ENCODE measurements at regions not wholly inside any gene's neighbourhood (a gene's known extent, or its start where the extent isn't known, plus 50 kb on each side); places are given as distances from the start of the nearest gene placed in this dataset.
"Not testable (repeated sequence)": the region's sequence is repeated elsewhere in the genome, so short reads cannot be mapped to it uniquely, and the experiment has no call there.

DNA sequence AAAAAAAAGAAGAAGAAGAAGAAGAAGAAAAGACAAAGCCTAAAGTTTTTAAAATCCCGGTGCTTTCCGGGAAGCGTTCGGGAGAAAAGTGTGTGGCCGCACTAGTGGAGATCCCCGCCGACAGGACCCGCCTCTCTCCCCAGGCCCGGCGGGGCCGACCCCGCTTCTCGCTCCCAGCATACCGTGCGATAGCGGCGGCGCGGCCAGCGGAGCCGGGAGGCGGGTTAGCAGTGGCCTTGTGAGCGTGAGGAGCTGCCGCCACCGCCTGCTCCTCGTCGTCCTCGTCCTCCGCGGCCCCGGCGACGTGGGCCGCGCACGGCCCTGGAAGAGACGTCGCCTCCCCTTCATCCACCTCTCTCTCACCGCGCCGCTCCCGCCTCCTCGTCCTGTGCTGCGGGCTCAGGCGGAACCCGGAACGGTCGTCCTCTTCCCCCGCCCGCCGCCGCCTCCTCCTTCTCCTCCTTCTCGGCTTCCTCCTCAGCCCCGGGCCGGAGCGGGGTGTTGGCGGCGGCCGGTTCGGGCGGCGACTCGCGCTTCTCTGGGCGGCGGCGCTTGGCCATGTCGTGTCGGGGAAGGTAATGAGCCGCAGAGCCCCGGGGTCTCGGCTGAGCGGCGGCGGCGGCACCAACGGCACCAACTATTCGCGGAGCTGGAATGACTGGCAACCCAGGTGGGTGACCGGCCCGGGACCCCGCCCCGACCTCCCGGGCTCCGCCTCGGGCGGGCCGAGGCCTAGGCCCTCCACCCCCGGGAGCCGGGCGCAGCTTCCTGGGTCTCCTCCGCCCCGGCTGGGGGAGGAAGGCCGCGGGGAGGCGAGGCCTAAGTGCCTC, 62.6 kb upstream of the CDR2 start:
- peak; percentile 74 for DNase-seq (ENCODE audit: low spot score)

DNA sequence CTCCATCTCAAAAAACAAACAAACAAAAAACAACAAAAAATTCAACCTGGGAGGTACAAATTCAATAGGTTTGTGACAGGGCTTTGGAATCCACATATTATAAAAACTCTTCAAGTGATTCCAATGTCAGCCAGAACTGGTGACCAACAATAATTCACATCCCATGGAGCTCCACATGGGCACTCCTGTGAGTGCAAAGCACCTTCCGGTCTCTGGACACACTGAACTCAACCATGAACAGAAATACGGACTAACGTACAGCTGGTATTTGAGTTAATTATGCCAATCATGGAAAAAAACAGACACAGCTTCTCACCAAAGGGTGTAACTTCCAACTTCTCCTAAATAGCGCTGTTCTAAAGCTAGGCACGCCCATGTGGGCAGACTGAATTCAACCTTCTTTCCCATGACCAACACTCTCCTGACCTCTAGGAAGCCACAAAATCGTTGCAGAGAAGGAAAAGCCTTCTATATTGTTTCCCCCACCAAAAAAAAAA, 62.0 kb upstream of the CDR2 start:
- DNase-seq (ENCODE audit: low spot score) = not testable (repeated sequence)

DNA sequence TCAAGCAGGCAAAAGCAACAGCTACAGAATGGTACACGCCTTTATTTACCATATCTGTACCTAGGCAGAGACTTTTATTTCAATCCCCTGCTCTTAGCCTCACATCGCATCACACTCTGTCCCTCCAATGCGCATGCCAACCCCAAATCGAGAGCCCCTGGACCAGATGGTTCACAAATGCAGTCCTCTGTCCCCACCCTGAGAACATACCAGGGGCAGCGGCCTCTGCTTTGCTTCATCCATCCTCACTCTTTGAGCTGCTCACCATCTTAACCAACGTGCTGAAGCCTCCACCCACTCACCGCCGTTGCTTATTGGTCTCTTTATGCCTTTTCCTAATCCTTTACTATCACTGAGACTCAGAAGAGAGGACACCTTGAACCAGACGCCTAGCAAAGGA, 56.9 kb upstream of the CDR2 start:
- DNase-seq (ENCODE audit: low spot score) = not testable (repeated sequence)

DNA sequence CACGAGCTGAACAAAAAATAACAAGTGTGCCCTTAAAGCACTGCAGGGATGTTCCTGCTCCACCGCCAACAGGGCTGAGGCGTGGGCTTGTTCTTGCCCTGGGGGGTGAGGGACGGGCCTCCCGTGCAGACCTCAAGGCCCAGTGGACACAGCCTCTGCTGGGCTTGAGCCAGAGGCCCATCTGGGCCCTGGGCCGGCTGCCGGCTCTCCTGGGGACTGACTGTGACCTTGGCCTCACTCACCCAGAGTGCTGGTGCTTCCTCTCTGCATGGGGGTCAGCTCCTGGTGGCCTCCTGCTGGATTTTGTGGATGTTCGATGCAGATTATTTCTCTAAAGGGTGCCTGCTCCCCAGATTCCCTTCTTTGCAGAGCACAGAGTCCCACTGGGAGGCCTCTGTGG, 54.2 kb upstream of the CDR2 start:
- DNase-seq (ENCODE audit: low spot score) = no peak

DNA sequence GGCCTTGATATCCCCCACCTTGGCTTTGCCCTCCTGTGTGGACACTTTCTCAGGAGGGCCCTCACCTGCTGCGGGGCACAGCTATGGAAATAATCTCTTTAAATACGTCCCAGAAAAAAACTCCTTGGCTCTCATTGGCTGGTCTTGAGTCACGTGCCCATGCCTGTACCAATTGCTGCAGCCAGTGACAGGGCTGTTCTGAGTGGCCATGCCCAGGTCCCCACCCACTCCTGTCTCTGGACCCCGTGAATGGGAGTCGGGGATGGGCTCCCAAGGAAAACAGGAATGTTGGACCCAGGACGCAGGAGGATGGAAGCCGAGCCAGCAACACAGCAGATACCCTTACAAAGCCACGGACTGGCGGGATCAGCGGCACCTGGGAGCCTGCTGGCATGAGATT, 53.1 kb upstream of the CDR2 start:
- DNase-seq (ENCODE audit: low spot score) = peak; percentile 90

DNA sequence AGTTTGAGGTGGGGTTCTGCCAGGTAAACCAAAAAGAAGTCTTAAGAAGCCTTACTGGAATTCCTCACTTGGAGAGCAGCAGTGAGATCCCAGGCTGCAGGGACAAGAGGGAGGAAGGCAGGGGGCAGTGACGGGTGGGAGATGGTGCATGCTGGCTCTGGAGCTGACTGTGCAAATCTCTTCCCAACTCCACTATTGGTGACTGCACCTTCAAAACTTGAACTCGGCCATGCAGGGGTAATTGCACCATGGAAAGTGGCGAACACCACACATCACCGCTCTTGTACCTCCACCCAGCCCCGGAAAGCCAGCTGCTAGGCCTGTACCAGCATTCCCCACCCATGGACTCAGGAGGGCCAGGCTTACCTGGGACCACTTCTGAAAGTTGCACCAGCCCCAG, 51.4 kb upstream of the CDR2 start:
- no peak for DNase-seq (ENCODE audit: low spot score)

DNA sequence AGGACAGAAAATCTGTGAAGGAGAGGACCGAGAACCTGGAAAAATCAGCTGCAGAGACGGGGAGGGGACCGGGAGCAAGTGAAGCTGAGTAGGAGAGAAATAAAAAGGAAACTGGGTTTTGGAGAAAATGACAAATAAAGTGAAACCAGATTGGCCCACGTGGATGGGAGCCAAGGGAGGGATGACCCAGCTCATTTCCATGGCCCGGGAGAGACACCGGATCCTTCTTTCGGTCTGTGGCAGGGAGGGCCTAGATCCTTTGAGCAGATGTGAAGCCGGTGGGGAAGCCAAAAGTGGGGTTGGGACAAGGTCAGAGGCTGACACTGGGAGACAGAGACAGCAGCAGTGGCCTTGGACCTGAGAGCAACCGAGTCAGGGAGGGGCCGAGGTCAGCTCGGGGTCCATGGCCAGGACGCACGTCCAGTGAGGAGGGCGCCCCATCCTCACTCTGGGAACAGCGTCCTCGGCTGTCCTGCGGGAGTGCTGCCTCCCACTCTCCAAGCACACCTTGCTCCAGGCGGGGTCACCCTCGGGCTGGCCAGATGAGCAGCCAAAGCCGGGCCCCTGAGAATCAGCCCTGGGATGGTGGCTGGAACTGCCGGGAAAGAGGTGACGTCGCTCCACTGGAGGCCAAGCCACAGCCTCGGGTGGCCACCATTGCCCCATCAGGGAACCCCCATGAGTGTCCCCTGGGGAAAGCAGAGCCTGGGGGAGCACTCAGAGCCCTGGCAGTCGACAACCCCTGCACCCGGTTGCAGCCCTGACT, 50.8 kb upstream of the CDR2 start:
- DNase-seq (ENCODE audit: low spot score) = no peak

DNA sequence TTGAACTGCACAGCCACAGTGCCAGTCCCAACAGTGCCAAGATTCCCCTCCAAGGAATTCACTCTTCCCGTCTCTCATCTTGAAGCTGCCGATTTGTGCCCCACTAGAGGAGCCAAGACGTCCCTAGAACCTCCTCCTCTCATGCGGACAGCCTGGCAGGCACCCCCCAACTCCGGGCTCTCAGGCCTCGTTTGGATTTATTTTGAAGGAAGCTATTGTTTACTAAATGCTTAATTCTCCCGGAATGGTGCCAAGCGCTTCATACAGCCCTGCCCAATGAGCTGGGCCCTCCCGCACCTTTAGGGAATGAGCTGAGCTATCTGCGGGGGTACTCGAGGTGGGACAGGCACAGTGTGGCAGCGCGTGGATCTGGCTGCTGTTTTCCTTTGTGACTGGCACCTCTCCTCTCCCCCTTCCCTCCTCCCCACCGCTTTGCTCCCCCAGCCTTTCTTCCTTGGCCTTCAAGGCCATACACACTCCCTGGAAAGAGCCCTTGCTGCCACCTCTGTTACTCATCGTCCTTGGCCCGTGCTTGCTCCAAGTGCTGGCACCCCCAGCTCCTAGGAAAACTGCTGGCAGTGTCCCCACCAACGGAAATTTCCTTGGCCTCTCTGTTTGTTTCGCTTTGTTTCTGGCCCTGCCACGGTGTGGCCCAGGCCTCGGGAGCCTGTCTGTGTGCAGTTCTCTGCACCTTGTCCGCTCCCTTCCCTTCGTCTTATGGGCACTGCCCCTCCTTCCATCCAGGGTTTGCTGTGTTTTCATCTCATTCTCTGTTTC, 49.9 kb upstream of the CDR2 start:
- peak; percentile 93 for DNase-seq (ENCODE audit: low spot score)

Data from cerebellar cortex (tissue), 1 donor.